ENCODE measurements at regions not wholly inside any gene's neighbourhood (a gene's known extent, or its start where the extent isn't known, plus 50 kb on each side); places are given as distances from the start of the nearest gene placed in this dataset.
"Not testable (repeated sequence)": the region's sequence is repeated elsewhere in the genome, so short reads cannot be mapped to it uniquely, and the experiment has no call there.

DNA sequence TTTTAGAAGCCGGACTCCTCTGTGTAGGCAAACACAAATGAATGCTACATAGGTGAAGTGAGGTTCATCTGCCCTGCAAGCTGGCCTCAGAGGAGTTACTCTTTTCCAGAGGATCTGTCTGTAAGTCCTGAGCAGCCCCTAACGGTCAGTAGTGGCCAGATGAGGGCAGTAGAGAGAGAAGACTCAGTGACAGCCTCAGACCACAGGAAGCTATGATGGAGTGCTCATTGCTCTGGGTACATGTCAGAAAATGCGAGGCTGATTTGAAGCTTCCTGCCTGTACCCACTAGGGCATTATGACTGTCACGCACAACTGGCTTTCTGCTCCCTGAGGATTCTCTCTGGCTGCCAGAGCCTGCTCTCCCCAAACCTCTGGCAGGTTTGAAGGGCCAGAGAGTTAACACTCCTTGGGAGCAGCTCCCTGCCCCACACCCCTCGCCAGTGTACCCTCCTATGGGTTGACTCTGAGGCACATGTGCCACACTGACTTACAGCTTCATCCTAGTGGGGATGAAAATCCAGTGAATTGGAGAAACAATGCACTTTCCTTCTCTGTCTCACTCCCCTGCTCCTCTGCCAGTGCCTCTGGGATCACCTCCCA, 141.5 kb downstream of the GABRG2 start:
- no peak for DNase-seq (ENCODE audit: low read depth)

DNA sequence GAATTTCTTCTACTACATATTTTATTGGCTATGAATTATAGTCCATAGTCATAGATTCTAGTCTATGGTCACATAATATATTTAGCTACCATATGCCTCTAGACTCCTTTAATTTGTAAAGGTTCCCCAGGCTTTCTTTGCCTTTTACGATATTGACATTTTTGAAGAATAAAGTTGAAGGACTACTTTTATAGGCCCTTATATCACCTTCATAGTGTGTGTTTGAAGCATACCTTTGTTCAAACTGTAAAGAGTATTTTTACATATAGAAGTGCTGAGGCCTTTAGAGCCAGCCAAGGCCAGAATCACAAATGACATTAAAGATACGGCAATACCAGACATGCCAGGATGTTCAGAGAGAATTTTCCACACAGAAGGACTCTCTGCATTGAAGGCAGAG, 147.0 kb downstream of the GABRG2 start:
- no peak for DNase-seq (ENCODE audit: low read depth)

- no peak for DNase-seq (ENCODE audit: low read depth)
These were observed 149.5 kb downstream of the GABRG2 start for GRCh38 chr5:162217037-162217436.

DNA sequence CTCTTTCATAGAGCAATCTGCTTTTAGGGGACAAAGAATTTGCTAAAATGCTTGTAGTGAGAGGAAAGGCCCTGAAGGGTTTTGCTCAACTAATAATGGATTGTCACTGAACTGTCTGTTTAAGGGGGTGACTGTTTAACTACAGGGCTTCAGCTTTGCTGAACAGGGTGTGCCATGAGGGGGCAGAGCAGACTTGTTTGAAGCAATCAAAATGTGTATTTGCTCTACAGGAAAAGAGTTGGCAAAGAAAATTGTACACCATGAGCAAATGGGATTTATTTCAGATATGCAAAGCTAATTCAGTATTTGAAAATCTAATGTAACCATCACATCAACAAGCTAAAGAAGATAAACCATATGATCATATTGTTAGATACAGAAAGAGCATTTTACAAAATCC, 154.3 kb downstream of the GABRG2 start:
- no peak for DNase-seq (ENCODE audit: low read depth)

DNA sequence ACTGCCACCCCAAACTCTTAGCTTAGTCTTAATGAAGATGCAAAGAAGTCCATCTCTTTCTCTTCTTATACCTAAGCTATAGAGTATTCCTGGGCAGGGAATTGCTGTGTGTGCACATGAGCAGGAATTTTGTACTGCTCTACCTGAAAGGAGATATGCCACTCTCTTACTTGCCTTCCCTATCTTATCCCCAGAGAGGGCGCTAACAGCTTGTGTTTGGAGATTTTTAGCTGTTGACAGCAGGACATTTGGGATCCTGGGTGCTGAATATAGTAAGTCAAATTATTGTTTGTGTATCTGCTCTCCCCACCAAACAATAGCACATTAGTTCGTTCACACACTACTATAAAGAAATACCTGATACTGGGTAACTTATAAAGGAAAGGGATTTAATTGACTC, 159.5 kb downstream of the GABRG2 start:
- no peak for DNase-seq (ENCODE audit: low read depth)

GRCh38 chr5:162230348-162230747, 162.8 kb downstream of the GABRG2 start:
- DNase-seq (ENCODE audit: low read depth): no peak

GRCh38 chr5:162231522-162231921, 163.9 kb downstream of the GABRG2 start:
- no peak for DNase-seq (ENCODE audit: low read depth)

GRCh38 chr5:162240734-162241133, 173.2 kb downstream of the GABRG2 start:
- DNase-seq (ENCODE audit: low read depth): no peak

- DNase-seq (ENCODE audit: low read depth): no peak
These were observed 174.8 kb downstream of the GABRG2 start for GRCh38 chr5:162242416-162242815.

GRCh38 chr5:162243651-162244050, 176.1 kb downstream of the GABRG2 start:
- no peak for DNase-seq (ENCODE audit: low read depth)

- no peak for DNase-seq (ENCODE audit: low read depth)
These were observed 180.6 kb downstream of the GABRG2 start for GRCh38 chr5:162248107-162248713.

DNA sequence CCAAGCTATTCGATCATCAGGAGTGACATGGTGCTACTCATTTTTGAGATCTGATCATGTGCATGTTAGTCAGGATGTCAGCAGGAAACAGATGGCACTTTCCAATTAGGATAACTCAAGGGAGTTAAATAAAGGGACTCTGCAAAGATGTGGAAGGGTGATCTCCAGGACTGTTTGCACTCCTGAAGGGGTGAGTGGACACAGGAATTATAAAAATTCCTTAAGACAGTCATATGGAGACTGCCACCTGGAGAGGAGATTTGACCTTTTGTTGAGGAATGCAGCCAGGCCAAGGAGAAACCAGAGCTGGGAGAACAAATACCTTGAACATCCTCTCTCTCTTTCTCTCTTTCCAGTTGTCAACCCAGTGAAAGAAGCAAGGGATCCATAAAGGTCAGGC, 189.1 kb downstream of the GABRG2 start:
- DNase-seq (ENCODE audit: low read depth): no peak

- no peak for DNase-seq (ENCODE audit: low read depth)
These were observed 201.3 kb downstream of the GABRG2 start for GRCh38 chr5:162268694-162269481.

DNA sequence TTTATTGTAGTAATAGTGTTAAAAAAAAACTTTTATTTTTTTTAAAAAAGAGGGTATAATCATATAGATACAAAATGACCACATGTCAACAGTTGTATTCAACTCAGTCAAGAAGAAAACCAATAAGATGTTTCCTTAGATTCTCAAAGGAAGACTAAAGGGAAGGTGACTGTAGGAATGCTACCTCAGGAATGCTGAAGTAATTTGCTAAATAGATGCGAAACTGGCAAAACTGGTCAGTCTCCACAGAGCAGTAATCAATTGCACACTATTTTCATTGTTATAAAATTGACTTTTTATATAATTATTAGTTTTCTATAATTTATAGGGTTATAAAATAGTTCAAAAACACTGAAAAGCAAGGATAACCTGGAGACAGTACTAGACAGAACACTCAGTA, 204.8 kb downstream of the GABRG2 start:
- DNase-seq (ENCODE audit: low read depth): no peak

GRCh38 chr5:162274679-162275078, 207.1 kb downstream of the GABRG2 start:
- DNase-seq (ENCODE audit: low read depth): no peak

DNA sequence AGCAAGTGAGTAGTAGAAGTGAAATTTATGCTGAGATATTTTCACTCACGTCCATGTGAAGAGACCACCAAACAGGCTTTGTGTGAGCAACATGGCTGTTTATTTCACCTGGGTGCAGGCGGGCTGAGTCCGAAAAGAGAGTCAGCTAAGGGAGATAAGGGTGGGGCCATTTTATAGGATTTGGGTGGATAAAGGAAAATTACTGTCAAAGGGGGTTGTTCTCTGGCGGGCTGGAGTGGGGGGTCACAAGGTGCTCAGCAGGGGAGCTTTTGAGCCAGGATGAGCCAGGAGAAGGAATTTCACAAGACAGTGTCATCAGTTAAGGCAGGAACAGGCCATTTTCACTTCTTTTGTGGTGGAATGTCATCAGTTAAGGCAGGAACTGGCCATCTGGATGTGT, 207.8 kb downstream of the GABRG2 start:
- DNase-seq (ENCODE audit: low read depth): not testable (repeated sequence)

DNA sequence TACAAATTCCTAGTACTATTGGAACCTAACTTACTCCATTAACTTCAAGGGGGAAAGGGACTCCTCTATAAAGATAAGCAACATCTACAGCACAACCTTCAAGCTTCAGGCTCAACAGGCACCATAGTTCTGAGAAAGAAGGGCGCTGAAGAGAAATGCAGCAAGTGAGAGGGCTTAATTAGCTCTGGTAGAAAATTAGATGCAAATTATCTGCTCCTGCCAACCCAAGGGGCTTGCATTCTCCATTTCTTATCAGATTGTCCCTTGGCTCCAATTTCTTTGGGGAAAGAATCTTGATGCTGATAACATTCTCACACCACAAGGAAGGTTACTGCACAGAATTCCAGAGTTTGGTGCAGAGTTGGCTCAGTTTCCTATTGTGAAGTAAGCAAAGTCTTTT, 214.6 kb downstream of the GABRG2 start:
- no peak for DNase-seq (ENCODE audit: low read depth)

DNA sequence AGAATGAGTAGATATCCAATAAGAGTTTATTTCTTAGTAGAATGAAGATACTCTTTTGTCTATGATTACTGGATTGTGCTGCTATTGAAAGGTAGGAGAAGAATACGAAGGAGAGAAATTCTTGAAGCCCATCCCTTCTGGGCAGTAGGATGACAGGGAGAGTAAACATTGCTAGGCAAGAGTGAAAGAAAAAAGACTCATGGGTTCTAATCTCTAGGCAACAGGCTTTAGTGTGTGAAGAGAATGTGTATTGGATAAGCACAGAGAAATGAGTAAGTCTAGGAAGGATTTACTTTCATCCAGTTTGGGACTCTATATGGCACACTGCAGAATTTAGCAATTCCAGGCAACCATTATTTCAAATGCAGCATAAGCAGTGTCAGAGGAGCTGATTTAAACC, 216.0 kb downstream of the GABRG2 start:
- no peak for DNase-seq (ENCODE audit: low read depth)

GRCh38 chr5:162288647-162289296, 221.2 kb downstream of the GABRG2 start:
- DNase-seq (ENCODE audit: low read depth): no peak

- DNase-seq (ENCODE audit: low read depth): no peak
These were observed 221.9 kb downstream of the GABRG2 start for GRCh38 chr5:162289489-162289888.

DNA sequence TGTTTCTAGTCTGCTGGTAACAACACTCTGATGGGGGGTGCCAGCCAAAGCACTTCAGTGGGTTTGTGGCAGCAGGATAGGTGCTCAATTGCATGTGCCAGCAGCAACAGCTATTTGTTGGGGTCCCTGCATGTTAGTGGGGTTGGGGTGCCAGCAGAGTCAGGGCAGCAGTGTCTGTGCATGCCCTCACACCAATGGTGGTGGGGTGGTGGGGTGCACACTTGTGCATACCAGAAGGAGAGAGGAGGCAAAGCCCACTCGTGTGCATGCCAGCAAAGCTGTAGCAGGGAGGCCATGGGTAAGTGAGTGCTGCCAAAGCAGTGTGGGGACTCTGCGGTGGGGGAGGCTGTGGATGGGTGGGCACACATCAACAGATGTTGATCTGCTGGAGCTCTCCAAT, 232.2 kb downstream of the GABRG2 start:
- no peak for DNase-seq (ENCODE audit: low read depth)

DNA sequence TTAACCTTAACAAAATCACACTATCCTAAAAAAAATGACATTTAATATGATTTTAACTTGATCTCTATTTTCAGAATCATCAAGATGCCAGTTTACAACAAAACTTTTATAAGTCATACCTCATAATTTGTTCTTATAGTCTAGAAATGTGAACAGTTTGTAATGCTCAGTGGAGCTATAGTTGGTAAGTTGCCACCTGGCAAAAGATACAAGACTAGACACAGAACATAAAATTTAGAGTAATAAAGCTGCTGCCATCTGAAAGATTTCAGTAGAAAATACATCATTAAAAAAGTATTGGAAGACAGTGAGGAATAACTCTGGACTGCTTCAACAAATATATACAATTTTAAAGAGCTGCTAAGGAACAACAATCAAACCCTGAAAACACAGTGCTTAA, 233.8 kb downstream of the GABRG2 start:
- DNase-seq (ENCODE audit: low read depth): no peak

GRCh38 chr5:162323466-162323865, 255.9 kb downstream of the GABRG2 start:
- DNase-seq (ENCODE audit: low read depth): no peak
